Ishikawa (cell line): ENCODE measurements at regions not wholly inside any gene's neighbourhood (a gene's known extent, or its start where the extent isn't known, plus 50 kb on each side); places are given as distances from the start of the nearest gene placed in this dataset.

Experiments
- EP300 ChIP-seq: IDR thresholded peaks from 2 replicates; pipeline ENCODE4 v1.6.1; 2012; ENCODE audit warnings: borderline replicate concordance
- FOXM1 ChIP-seq: IDR thresholded peaks from 2 replicates; pipeline ENCODE4 v1.6.1; 2012; ENCODE audit warnings: low read depth, borderline replicate concordance
- RAD21 ChIP-seq: IDR thresholded peaks from 2 replicates; pipeline ENCODE4 v1.6.1; 2012; ENCODE audit warnings: low read depth
- REST ChIP-seq: IDR thresholded peaks from 2 replicates; pipeline ENCODE4 v1.6.1; 2012; ENCODE audit warnings: low read depth, mild to moderate bottlenecking
- TAF1 ChIP-seq: IDR thresholded peaks from 2 replicates; pipeline ENCODE4 v1.6.1; 2012; ENCODE audit warnings: low read depth, mild to moderate bottlenecking
- USF1 ChIP-seq: IDR thresholded peaks from 2 replicates; pipeline ENCODE4 v1.6.1; 2012
- ZBTB7A ChIP-seq: IDR thresholded peaks from 2 replicates; pipeline ENCODE4 v1.6.1; 2012; ENCODE audit warnings: low read depth

GRCh38 chr16:77057161-77057774, 133.7 kb upstream of the MON1B start:
- no peak for TF ChIP-seq TAF1
- TF ChIP-seq ZBTB7A, result no peak
- no peak for TF ChIP-seq RAD21
- no peak for TF ChIP-seq REST
- no peak for TF ChIP-seq FOXM1
- no peak for TF ChIP-seq EP300
- TF ChIP-seq USF1, result no peak
